Dermis microvascular lymphatic vessel endothelial cell (primary cell): ENCODE measurements at regions not wholly inside any gene's neighbourhood (a gene's known extent, or its start where the extent isn't known, plus 50 kb on each side); places are given as distances from the start of the nearest gene placed in this dataset.

ENCODE experiments used
- DNase-seq, 2 donors: peaks; one replicate each; pipeline versions ENCODE4 v3.0.0 to v3.0.0-alpha.2; 2010; ENCODE audit warnings: low read depth in 2 of 2

DNA sequence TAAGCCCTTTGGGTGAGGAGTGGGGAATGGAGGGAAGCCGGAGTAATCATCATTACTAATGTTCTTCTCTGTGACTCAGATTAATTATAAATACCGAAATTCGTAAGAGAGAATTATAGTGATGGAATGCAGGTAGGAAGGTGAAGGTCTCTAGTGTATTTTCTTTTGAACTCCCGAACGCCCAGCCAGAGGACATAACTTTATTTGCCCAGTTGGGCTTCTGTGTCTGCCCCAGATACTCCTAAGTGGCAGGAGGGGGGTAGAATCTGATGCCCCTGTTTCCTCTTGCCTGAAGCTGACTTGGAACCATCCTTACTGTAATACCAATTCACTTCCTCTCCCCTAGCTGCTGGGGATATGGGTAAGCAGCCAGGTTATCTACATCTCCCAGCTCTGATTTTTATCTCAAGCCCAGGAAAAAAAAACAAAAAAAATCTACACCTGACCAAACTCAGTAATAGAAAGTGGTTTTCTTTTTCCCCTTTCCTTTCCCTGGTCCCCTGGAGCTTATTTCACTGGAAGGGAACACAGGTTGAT is 84.4 kb upstream of the CISTR start:
- no peak for DNase-seq

DNA sequence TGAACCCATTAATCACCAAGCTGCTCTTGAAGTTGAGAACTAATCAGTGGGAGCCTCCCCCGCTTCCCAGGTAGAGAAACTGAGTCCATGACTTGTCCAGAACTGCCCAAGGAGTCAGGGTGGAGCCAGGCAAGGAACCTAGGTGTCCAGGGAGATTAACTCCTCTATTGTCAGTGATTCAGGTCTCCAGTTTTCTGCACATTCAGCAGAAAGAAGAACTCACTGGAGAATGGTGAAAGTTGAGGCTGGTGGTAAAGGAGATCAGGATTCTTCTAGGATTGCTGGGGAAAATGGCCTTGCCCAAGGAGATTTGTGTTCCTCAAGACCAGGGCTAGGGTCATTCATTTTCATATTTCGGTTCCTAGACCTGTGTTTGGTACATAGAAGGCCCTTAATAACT is 87.2 kb upstream of the CISTR start:
- DNase-seq, result no peak

DNA sequence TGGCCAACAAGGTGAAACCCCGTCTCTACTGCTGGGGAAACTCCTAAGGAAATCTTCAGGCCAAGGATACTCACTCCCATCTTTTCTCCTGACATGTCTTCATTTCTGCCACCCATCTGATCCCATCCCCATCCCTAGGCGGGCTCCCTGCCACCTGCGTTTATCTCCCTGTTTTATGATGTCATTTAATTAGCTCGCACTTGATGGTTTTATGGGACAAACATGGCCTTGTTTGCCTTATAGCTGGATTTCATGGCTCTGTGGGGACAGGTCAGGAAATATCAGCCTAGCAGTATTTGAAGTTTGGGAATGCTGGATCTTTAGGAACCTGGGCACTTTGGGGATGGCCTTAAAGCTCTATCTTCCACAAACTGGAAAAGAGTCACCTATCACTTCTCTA is 88.5 kb upstream of the CISTR start:
- no peak for DNase-seq

DNA sequence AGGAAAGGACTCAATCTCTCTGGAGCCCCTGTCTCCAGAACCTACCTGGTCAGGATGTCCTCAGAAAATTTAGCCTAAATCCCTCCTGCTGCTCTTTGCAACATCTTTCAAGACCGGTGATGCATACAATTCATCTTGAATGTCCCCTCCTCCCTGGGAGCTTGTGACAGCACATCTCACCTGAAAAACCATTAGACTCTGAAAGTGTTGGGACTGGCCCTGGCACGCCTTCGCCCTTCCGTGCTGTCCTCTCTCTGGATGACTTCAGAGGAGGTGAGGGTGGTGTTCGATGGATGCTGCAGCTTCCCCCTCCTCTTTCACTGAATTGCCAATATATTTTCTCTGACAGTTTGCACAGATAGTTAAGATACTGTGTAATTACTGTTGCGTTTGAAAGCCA is 90.9 kb upstream of the CISTR start:
- DNase-seq, result no peak

DNA sequence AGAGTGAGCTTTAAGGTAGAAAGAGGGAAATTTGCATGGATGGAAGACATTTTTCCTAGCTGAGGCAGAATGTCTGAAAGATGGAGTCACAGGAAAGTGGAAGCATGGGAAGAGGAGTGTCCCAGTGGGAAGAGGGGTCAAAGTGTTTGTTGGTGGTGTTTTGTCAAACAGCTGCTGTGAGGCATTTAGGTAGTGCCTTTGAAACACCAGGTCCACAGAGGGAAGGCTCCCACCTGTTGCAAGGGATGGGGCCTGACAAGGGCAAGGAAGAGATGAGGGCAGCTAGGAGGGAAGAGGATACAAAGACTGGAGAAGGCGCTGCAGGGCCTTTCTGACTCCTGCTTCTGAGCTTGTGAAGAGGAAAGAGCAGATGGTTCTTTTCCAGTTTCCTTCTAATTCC is 91.8 kb upstream of the CISTR start:
- no peak for DNase-seq

DNA sequence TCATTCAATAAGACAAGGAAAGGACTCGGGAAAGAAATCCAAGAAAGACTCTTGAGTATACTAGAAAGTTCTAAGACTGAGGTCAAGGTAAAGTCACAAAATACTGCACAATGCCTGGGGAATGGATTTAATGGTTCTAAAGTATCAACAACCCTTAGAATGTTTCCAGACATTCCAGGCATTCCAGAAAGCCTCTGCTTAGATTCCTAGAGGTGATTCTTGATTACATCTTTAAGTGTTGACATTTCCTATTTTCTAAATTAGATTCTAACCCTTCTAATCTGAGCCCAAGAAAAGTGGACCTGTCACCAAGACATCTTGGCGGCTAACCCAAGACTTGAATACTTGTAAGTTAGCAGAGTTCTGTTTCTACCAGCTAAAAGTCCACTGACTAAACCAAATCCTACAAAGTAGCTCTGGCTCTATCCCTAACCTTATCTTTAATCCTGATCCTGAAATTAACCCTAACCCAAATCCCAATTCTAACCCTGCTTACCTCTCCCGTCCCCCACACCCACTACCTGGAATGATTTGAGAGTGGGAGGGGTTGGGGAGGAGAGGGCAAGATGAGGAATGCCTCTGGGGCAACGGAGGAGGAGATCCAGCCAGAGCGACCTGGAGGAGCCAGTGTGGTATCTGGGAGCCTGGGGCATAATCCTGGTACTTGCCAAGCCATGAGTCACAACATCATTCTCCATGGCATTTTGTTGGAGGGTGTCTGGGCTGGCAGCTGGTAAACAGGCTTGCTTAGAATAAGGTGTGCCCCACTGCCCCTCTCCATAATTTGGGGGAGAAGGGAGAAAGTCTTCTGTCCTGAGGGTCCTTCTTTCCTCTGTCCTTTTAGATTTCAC is 93.4 kb upstream of the HOXC13 start:
- DNase-seq, result no peak

DNA sequence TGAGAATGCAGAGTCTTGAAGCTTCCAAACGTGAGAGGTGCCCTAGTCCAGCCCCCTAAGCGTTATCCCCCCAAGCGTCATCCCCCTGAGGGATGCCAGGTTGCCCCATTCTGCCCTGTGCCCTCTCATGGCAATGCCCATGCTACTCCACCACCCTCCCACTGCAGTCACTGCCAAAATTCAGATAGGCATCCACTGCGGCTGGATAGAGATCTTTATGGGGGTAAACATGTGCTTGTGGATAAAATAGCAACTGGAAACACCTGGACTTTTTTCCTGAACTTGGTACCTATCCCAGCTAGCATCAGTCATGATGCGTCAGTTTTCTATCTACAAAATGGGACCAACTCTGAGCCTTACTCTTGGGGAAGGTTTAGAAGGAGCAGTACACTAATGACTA is 92.7 kb upstream of the HOXC13 start:
- DNase-seq, result no peak

DNA sequence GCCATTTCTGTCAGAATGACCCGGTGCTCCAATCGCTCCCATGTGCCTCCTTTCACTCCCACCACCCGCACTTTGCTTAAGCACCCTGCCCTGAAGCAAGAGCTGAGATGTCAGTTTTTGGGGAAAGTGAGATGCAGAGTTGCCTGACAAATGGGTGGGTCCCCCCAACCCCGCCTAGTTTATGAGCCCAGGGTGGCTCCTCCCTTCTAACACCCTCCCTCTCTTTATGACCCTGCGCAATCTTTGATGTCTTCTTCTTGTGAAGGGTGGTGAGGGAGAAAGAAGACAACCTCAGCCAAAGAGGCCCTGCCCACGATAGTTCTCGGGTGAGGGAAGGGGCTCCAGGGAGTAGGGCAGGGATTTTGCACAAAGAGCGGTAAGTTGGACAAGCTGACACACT is 89.5 kb upstream of the HOXC13 start:
- DNase-seq, result no peak

DNA sequence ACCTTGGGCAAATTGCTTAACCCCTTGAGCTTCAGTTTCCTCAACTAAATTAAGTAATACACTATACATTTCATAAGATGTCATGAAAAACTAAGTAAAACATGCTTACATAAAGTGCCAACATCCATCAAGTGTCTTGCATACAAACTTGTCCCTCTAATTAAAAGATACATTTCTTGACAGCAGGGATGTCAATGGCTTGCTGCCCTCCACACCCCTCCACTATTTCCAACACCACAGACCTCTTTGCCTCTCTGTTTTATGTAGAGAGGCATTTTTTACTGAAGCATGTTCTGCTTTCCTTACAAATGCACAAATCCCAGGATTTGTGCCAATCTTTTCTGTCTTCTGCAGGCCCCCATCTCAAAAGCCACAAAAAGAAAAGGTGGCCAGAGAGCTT is 89.0 kb upstream of the HOXC13 start:
- no peak for DNase-seq

DNA sequence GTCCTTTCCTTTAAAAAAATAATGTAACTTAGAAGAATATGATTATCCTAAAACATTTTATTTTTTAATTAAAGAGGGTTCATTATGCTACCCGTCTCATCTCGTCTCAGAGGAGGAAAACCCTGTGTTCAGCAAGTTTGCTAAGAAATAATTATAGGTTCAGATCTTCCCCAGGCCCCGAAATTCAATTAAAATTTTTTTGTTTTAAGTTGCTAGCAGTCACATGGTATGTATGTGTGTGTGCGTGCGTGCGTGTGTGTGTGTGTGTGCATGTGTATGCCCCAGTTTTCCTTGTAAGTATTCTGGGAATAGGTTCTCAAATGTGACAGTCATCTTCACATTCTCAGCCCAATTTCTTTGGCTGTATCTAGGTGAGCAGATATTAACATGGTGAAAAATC is 86.6 kb upstream of the HOXC13 start:
- DNase-seq, result no peak

DNA sequence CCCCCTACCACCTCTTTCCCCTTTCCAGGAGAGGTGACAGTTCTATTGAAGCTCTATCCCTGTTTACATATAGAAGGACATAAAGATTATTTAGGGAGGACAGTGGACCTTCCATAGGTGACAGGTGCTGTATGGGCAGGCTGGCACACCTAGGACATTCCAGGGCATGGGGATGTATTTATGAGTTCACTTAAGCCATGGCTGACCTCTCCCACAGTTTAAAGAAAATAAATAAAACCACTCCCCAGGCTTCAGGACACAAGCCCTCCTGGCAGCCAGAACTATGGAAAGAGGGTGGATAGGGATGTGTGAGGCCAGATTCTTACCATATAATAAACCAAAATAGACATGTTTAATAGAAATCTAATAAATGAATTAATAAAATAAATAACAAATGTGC is 85.6 kb upstream of the HOXC13 start:
- DNase-seq, result no peak

DNA sequence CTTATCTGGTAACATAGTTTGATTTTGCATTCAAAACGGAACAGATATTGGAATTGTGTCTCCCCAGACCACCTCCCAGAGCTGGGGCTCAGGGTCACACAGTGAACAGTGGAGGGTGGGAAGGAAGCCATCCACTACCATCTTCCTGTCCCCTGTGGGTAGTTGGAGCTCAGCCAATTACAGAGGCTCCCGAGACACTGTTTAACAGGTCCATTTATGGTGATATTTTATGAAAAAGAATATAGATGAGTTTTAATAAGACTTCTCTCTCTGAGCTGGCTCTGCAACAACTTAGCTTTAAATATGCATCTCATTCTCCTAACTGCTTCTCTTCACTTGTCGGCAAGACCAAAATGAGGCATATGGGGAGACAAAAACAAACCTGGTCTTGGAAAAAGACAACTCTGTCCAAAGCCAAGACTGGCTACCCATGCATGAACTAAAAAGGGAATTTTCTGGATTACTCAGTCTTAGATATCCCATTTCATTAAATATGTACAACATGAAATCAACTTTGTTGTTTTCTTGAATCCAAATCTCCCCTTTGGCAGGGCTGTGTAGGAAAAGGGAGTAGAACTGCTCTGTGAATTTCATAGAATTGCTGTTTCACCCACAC is 83.8 kb upstream of the HOXC13 start:
- no peak for DNase-seq

DNA sequence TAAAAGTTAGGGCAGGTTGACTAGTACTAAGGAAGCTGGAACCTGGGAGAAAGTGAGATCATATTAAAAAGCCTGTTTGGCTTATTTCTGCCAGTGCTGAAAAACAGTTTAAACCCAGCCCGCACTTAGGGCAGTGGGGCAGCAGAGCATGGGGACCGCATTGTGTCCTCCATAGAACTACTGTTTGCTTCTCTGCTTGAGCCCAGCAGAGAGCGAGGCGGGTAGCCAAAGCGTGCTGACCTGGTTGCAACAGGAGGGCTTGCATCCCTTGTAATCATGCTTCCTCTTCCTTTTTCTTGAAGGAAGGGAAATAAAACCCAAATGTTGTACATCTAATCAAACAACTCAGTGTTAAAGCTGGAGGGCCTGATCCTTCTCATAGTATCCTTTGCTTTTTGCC is 82.5 kb upstream of the HOXC13 start:
- no peak for DNase-seq

DNA sequence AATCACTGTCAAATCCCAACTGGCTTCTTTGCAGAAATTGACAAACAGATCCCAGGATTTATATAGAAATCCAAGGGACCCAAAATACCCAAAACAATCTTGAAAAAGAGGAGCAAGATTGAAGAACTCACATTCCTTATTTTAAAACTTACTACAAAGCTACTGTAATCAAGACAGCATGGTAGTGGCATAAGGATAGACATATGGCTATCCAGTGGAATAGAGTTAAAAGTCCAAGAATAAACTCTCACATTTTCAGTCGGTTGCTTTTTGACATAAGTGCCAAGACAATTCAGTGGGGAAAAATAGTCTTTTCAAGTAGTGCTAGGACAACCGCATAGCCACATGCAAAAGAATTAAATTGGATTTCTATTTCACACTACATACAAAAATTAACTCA is 81.0 kb upstream of the HOXC13 start:
- no peak for DNase-seq

DNA sequence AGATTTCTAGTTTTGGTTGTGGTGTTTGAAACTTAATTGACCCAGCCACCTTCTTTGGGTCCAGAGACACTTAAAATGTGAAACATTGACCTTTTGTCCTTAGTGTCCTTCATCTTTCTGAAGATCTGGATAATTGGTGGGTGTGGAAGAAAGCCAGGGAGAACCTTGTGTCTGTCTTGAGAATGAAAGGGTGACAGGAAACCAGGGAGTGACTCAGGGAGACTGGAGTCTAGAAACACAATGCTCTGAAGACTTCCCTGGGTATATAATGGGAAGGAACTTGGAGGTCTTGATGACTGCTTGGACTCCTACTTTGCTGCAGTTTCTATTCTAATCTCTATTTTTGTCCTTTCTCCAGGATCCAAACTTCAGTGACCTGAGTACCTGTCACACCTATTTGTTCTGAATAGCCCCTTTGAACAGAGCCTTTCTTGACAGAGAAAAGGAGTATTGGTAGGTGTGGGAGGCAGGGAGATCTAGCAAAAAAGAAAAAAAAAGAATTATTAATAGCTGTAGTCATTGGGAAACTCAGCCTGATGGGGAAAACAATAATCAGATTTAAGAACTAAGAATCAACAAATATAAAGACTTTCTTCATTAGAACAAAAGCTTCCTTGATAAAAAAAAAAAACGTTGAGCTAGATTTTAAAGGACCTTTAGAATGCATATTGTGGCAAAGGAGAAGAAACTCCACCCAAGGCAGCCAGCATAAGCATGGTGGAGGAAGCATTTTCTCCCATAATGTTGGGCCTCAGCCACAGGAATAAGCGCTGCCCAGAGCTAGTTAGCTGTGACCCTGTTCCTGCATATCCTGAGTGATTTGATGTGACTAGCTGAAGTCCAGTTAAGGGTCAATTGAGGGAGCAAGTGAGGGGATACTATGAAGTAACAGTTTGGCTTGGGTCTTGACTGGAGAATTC is 77.9 kb upstream of the HOXC13 start:
- DNase-seq, result no peak

DNA sequence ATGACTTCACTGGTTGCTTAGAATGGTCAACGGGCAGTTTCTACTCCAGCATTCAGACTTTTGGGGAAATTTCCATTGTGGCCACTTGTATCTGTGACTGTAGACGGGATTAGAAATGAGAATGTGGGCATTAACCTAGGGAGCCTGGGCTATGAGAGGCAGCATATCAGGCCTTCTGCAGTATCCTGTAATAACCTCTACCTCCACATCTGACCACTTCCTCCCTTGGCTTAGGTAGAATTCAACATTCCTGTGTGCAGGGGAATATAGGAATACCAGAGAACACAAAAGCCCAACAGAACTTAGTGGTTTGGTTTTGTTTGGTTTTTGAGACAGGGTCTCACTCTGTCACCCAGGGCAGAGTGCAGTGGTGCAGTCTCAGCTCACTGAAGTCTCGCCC is 76.4 kb upstream of the HOXC13 start:
- DNase-seq, result no peak

DNA sequence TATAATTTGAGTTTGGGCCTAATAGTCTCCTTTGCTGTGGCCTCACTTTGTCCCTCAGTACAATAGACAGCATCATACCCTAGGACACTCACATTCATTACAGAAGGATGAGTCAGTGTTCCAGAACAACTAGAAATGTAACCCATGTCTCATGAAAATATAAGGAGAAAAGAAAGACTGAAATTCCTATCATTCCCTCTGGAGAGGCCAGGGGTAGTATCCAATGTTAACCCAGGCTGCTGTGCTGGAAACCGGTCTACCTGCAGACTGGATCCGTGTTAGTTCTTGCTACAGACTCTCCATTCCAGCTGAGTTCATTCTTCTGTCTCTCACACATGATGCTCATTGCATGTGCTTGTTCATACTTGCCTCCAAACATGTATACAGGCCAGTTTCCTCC is 75.8 kb upstream of the HOXC13 start:
- no peak for DNase-seq

DNA sequence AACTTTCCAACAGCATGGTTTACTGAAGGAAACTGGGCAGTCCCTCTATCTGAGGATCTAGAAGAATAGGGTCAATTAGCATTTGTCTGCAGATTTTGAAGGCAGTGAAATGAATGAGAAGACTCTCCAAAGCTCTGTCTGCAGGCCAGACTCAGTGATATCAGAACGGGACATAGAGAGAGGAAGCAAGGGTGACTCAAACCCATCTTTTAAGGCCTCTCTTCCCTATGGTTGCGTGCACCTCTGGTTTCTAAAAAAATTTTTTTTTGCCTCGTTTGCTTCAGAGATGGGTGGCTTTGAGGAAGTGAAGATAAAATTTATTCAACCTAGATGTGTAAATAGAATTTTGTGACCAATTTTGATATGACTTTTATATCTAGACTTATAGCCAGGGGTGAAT is 71.9 kb upstream of the HOXC13 start:
- no peak for DNase-seq

DNA sequence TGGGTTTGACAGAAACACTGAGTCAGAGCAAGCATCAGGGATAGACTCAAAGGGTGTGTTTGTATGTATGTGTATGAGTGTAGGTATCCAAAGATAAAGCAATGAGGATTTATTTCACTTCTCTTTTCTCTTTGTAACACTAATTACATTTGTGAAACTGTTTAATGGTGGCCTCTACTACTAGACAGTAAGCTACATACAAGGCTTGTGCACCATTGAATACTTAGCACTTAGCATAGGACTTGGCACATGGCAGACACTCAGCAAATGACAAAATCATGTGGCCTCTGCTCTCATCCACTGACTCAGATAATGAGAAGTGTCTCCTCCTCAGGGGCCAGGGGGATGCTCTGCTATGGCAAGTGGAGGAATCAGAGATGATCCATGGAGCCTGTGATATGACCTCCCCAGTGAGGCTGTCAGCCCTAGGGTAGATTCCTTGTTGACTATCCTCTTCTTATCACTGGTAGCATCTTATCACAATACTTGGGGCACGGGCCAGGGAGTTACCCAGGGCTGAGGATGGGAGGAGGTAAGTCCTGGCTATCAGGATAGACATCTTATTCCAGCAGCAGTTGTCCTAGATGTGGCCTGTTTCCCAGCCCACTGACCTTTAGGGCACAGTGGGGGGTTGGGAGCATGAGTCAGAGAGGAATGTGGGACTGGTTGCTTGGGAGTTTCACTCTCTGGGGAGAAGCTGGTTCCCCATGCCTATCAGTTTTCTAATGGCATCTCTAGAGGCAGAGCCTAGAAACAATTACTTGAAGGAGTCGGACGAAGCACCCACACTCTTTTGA is 71.2 kb upstream of the HOXC13 start:
- no peak for DNase-seq

DNA sequence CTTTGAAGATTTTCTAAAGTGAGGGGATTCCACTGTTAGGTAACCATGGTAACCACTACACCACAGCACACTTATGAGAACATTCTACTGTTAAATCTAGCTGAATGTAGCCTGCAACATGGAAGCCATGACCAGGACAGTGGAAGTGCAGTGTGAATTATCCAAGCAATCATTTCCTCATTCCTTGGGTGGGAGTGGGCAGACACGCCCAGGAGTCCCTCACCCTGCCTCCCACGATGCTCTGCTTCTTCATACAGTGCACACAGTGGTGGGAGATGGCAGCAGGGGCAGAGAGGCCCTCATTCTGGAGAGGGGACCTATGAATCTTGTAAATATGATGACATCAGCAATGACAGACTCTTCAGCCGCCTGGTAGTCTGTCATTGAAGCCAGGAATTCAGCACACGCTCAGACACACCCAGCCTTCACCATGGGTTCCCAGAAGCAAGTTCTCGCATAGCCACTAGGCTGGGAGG is 70.1 kb upstream of the HOXC13 start:
- no peak for DNase-seq

DNA sequence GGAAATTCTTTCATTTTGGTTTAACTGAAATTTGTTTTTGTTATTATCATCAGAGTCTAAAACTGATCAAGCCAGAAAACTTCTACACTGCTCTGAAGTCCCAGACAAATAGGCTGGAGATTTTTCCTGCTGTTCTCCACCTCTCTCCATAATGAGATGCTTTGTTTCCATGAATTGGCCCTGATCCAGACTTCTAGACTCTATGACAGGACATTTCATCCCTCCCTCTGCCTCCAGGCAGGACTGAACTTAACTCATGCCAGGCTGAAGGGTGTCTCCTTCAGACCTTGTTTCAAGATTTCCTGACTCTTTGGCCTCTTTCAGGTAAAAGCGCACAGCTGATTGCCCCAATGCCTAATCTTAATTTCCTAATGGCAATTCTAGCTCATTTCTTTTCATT is 69.1 kb upstream of the HOXC13 start:
- no peak for DNase-seq
